ENCODE measurements at regions not wholly inside any gene's neighbourhood (a gene's known extent, or its start where the extent isn't known, plus 50 kb on each side); places are given as distances from the start of the nearest gene placed in this dataset.

DNA sequence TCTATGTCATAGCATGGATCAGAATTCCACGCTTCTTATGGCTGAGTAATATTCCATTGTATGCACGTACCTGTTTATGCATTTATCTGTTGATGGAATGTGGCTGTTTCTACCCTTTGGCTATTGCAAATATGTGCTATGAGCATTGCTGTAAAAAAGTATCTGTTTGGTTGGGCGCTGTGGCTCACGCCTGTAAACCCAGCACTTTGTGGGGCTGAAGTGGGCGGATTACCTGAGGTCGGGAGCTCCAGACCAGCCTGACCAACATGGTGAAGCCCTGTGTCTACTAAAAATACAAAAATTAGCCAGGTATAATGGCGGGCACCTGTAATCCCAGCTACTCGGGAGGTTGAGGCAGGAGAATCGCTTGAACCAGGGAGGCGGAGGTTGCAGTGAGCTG lies 182.4 kb downstream of the BCAS1 start:
- TF ChIP-seq EZH2phosphoT487 (IDR thresholded peaks at IDR 0.05) (no peak), EZH2 (IDR thresholded peaks at IDR 0.05) (no peak)
- TF ChIP-seq, protein P1, sequence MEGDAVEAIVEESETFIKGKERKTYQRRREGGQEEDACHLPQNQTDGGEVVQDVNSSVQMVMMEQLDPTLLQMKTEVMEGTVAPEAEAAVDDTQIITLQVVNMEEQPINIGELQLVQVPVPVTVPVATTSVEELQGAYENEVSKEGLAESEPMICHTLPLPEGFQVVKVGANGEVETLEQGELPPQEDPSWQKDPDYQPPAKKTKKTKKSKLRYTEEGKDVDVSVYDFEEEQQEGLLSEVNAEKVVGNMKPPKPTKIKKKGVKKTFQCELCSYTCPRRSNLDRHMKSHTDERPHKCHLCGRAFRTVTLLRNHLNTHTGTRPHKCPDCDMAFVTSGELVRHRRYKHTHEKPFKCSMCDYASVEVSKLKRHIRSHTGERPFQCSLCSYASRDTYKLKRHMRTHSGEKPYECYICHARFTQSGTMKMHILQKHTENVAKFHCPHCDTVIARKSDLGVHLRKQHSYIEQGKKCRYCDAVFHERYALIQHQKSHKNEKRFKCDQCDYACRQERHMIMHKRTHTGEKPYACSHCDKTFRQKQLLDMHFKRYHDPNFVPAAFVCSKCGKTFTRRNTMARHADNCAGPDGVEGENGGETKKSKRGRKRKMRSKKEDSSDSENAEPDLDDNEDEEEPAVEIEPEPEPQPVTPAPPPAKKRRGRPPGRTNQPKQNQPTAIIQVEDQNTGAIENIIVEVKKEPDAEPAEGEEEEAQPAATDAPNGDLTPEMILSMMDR (IDR thresholded peaks at IDR 0.05) = no peak

Measured in neural progenitor cell (in vitro differentiated cells).